ENCODE measurements at regions not wholly inside any gene's neighbourhood (a gene's known extent, or its start where the extent isn't known, plus 50 kb on each side); places are given as distances from the start of the nearest gene placed in this dataset.

DNA sequence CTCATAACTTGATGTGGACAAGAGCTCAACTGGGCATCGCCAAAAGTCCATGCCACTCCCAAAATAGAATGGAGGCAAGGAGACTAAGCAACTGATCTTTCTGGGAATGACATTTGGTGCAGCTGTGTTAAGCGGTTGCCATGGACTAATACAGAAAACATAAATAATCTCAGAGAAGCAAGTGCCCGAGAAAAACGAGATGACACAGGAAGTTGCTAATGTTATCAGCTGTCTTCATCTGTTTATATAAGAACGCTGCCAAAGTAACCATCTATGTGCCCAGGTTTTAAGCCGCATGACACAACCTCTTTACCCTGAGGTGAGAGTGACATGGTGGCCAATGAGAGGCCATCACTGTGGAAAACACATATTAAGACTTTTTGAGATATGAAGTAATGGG, 54.9 kb upstream of the SACS start:
- Mint-ChIP-seq H3K4me1 (peaks cover 9% of the 10 kb centered on the region), H3K27me3 (ENCODE audit: low read depth, poor library complexity) (peaks cover 2% of the 10 kb centered on the region), H3K4me3 (no peak overlapping the region), H3K9me3 (peaks cover 43% of the 10 kb centered on the region), H3K36me3 (ENCODE audit: low read depth) (peaks cover 22% of the 10 kb centered on the region), H3K27ac (peak overlapping the region; percentile 64)
- no peak for DNase-seq
- TF ChIP-seq, protein P1, sequence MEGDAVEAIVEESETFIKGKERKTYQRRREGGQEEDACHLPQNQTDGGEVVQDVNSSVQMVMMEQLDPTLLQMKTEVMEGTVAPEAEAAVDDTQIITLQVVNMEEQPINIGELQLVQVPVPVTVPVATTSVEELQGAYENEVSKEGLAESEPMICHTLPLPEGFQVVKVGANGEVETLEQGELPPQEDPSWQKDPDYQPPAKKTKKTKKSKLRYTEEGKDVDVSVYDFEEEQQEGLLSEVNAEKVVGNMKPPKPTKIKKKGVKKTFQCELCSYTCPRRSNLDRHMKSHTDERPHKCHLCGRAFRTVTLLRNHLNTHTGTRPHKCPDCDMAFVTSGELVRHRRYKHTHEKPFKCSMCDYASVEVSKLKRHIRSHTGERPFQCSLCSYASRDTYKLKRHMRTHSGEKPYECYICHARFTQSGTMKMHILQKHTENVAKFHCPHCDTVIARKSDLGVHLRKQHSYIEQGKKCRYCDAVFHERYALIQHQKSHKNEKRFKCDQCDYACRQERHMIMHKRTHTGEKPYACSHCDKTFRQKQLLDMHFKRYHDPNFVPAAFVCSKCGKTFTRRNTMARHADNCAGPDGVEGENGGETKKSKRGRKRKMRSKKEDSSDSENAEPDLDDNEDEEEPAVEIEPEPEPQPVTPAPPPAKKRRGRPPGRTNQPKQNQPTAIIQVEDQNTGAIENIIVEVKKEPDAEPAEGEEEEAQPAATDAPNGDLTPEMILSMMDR (IDR thresholded peaks at IDR 0.05), result no peak

DNA sequence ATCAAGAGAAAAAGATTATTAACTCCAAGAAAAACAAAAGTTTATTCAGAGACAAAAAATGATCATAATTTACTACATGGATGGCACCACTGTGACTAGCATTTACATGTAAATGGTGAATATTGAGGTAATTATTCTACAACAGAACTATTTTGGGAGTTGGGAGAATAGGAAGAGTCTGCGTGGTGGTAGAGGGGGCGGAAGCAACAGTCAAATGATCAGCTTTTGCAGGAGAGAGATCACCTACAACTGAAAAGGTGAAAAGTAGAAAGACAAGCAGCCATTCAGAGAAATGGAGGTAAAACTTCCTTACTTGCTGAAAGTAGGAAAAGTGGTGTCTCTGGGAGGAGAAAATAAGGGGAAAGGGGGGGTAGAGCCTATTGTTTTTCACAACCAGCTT, 62.8 kb upstream of the SACS start:
- no peak for DNase-seq
- H3K27ac Mint-ChIP-seq, result peak overlapping the region; percentile 4
- H3K27me3 Mint-ChIP-seq (ENCODE audit: low read depth, poor library complexity), result peaks cover 5% of the 10 kb centered on the region
- peaks cover 14% of the 10 kb centered on the region for H3K4me1 Mint-ChIP-seq
- TF ChIP-seq, protein P1 (IDR thresholded peaks at IDR 0.05), result no peak
- peaks cover 16% of the 10 kb centered on the region for H3K9me3 Mint-ChIP-seq
- no peak overlapping the region for H3K4me3 Mint-ChIP-seq
- peaks cover 4% of the 10 kb centered on the region for H3K36me3 Mint-ChIP-seq (ENCODE audit: low read depth)

DNA sequence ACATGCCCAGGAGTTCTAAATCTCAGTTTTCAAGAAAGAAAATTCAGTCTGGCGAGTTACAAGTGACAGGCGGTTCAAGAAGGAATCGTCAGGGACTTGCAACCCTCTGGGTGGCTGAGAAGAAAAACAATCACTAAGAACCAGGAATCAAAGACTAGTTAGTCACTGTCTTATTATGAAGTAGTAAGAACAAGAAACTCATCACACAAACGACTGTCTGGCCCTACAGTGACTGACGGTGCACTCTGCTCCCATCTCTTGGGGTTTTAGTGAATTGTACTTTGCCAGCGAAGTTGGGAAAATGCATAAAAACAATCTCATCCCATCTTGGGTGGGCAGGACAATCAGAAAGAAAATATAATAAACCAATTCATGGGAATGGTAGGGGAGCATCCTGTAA, 63.7 kb upstream of the SACS start:
- peaks cover 5% of the 10 kb centered on the region for H3K27me3 Mint-ChIP-seq (ENCODE audit: low read depth, poor library complexity)
- peaks cover 16% of the 10 kb centered on the region for H3K9me3 Mint-ChIP-seq
- H3K4me3 Mint-ChIP-seq, result no peak overlapping the region
- H3K4me1 Mint-ChIP-seq, result peaks cover 14% of the 10 kb centered on the region
- no peak overlapping the region for H3K27ac Mint-ChIP-seq
- TF ChIP-seq, protein P1 (IDR thresholded peaks at IDR 0.05), result no peak
- DNase-seq, result no peak
- H3K36me3 Mint-ChIP-seq (ENCODE audit: low read depth), result peaks cover 4% of the 10 kb centered on the region

DNA sequence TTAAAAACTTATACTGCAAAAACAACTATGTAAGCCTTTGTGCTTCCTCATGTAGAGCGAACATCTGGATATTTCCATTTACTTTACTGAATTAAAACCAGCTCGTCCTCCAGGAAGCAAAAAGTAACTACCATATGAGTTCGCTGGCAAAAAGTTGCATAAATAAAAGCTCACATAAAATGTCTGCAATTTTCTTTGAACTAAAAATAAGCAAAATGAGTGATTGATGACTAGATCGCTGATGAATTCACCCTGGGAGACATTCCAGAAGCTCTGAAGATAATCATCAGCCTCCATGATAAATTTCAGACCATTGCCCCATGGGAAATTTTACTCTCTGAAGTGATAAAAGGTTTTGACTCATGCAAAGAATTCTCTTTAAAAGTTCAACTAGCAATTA, 67.3 kb upstream of the SACS start:
- Mint-ChIP-seq H3K36me3 (ENCODE audit: low read depth) (no peaks in the 10 kb centered on the region), H3K27ac (no peak overlapping the region), H3K9me3 (peaks cover 8% of the 10 kb centered on the region), H3K4me1 (peaks cover 30% of the 10 kb centered on the region), H3K4me3 (no peak overlapping the region), H3K27me3 (ENCODE audit: low read depth, poor library complexity) (peaks cover 3% of the 10 kb centered on the region)
- DNase-seq, result no peak
- TF ChIP-seq, protein P1 (IDR thresholded peaks at IDR 0.05), result no peak

DNA sequence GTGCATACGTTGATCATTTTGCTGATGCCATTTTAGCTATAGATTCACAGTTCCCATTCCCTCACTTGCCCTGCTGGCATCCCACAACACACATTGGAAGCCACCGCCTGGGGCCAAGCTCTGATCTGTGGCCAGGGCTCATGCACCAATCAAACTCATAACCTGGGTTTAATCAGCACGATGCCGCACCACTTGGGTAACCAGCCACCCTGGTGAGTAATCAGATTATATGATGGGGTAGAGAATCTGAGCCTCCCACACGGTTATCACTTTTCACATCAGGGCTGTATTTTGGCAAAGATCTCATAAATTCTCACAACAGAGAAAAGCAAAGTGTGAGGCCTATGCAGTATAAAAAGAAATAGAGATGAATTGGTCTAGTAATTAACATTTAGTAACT, 66.0 kb upstream of the TNFRSF19 start:
- Mint-ChIP-seq H3K9me3 (peaks cover 5% of the 10 kb centered on the region), H3K27ac (no peak overlapping the region), H3K4me1 (peaks cover 33% of the 10 kb centered on the region), H3K36me3 (ENCODE audit: low read depth) (no peaks in the 10 kb centered on the region), H3K4me3 (no peak overlapping the region), H3K27me3 (ENCODE audit: low read depth, poor library complexity) (no peaks in the 10 kb centered on the region)
- no peak for DNase-seq
- TF ChIP-seq, protein P1 (IDR thresholded peaks at IDR 0.05), result no peak

DNA sequence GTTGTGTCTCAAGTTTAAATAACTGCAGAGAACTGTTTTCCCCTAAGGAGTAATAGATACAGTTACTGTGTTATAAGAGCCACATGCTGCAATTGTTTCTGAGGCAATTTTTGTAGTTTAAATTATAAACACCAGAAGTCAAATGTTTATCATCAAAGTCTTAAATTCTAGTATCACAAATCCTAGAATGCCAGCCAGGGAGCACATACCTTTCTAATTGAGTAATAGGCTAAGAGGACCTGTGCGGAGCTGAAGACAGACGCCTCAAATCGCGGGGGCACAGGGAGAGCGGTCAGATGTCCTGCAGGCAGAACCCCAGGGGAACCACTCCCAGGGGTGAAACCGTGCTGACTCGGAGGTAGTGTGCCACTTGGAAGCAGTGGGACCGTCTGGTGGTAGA, 65.2 kb upstream of the TNFRSF19 start:
- TF ChIP-seq, protein P1 (IDR thresholded peaks at IDR 0.05), result no peak
- Mint-ChIP-seq H3K4me3 (peak overlapping the region; percentile 47), H3K9me3 (peaks cover 5% of the 10 kb centered on the region), H3K4me1 (peaks cover 38% of the 10 kb centered on the region), H3K27ac (peak overlapping the region; percentile 50), H3K27me3 (ENCODE audit: low read depth, poor library complexity) (no peaks in the 10 kb centered on the region), H3K36me3 (ENCODE audit: low read depth) (no peaks in the 10 kb centered on the region)
- peak; percentile 6 for DNase-seq

Data from nephron progenitor cell (in vitro differentiated cells).